ENCODE measurements at regions not wholly inside any gene's neighbourhood (a gene's known extent, or its start where the extent isn't known, plus 50 kb on each side); places are given as distances from the start of the nearest gene placed in this dataset.

GRCh38 chr11:81492923-81493445, 1240.7 kb downstream of the FAM181B start:
- DNase-seq (ENCODE audit: low read depth): no peak
- no peak for TF ChIP-seq CTCF (IDR thresholded peaks at IDR 0.05; ENCODE audit: low read length, missing control alignments)
- H3K4me3 ChIP-seq (replicated peaks; ENCODE audit: low read depth, low read length): no peak overlapping the region

- no peak for TF ChIP-seq CTCF (IDR thresholded peaks at IDR 0.05; ENCODE audit: low read length, missing control alignments)
- no peak for DNase-seq (ENCODE audit: low read depth)
- no peak overlapping the region for H3K4me3 ChIP-seq (replicated peaks; ENCODE audit: low read depth, low read length)
These were observed 1246.6 kb downstream of the FAM181B start for GRCh38 chr11:81487109-81487508.

GRCh38 chr11:81484196-81484595, 1249.5 kb downstream of the FAM181B start:
- H3K4me3 ChIP-seq (replicated peaks; ENCODE audit: low read depth, low read length): no peak overlapping the region
- TF ChIP-seq CTCF (IDR thresholded peaks at IDR 0.05; ENCODE audit: low read length, missing control alignments): no peak
- no peak for DNase-seq (ENCODE audit: low read depth)

GRCh38 chr11:81477277-81477676, 1256.4 kb downstream of the FAM181B start:
- TF ChIP-seq CTCF (IDR thresholded peaks at IDR 0.05; ENCODE audit: low read length, missing control alignments): no peak
- no peak overlapping the region for H3K4me3 ChIP-seq (replicated peaks; ENCODE audit: low read depth, low read length)
- no peak for DNase-seq (ENCODE audit: low read depth)

- DNase-seq (ENCODE audit: low read depth): no peak
- no peak for TF ChIP-seq CTCF (IDR thresholded peaks at IDR 0.05; ENCODE audit: low read length, missing control alignments)
- H3K4me3 ChIP-seq (replicated peaks; ENCODE audit: low read depth, low read length): no peak overlapping the region
These were observed 1257.3 kb downstream of the FAM181B start for GRCh38 chr11:81476345-81476744.

GRCh38 chr11:81472646-81473045, 1261.0 kb downstream of the FAM181B start:
- no peak for TF ChIP-seq CTCF (IDR thresholded peaks at IDR 0.05; ENCODE audit: low read length, missing control alignments)
- H3K4me3 ChIP-seq (replicated peaks; ENCODE audit: low read depth, low read length): no peak overlapping the region
- DNase-seq (ENCODE audit: low read depth): no peak

- DNase-seq (ENCODE audit: low read depth): no peak
- no peak for TF ChIP-seq CTCF (IDR thresholded peaks at IDR 0.05; ENCODE audit: low read length, missing control alignments)
These were observed 1263.2 kb downstream of the FAM181B start for GRCh38 chr11:81470446-81470845.

More at GRCh38 chr11:81470446-81470845, 1263.2 kb downstream of the FAM181B start:
- H3K4me3 ChIP-seq (replicated peaks; ENCODE audit: low read depth, low read length): no peak overlapping the region
